ENCODE measurements at regions not wholly inside any gene's neighbourhood (a gene's known extent, or its start where the extent isn't known, plus 50 kb on each side); places are given as distances from the start of the nearest gene placed in this dataset.

GRCh38 chr13:106636492-106636891 is 68.6 kb upstream of the ARGLU1 start:
- Histone ChIP-seq H3K4me3 (ENCODE audit: low read depth in 1 of 2, low read length in 2 of 2) (no peak overlapping the region), H3K27me3 (ENCODE audit: low read depth, low read length) (no peaks in the 10 kb centered on the region), H3K27ac (ENCODE audit: low read length) (no peak overlapping the region), H3K9me3 (ENCODE audit: control insufficient read depth in 1 of 2, low read length in 2 of 2) (no peaks in the 10 kb centered on the region), H3K36me3 (ENCODE audit: control insufficient read depth in 1 of 2, insufficient read depth in 2 of 2, low read length in 2 of 2) (no peaks in the 10 kb centered on the region), H3K4me1 (ENCODE audit: control insufficient read depth in 1 of 2, insufficient read depth in 2 of 2, low read length in 2 of 2) (no peaks in the 10 kb centered on the region)

- no peak overlapping the region for H3K4me3 ChIP-seq (ENCODE audit: low read depth in 1 of 2, low read length in 2 of 2)
- H3K9me3 ChIP-seq (ENCODE audit: control insufficient read depth in 1 of 2, low read length in 2 of 2): no peaks in the 10 kb centered on the region
- no peaks in the 10 kb centered on the region for H3K4me1 ChIP-seq (ENCODE audit: control insufficient read depth in 1 of 2, insufficient read depth in 2 of 2, low read length in 2 of 2)
- no peaks in the 10 kb centered on the region for H3K36me3 ChIP-seq (ENCODE audit: control insufficient read depth in 1 of 2, insufficient read depth in 2 of 2, low read length in 2 of 2)
- H3K27me3 ChIP-seq (ENCODE audit: low read depth, low read length): no peaks in the 10 kb centered on the region
- no peak overlapping the region for H3K27ac ChIP-seq (ENCODE audit: low read length)
Measured at GRCh38 chr13:106635616-106636015, 67.7 kb upstream of the ARGLU1 start.

GRCh38 chr13:106633321-106633720 is 65.4 kb upstream of the ARGLU1 start:
- Histone ChIP-seq H3K9me3 (ENCODE audit: control insufficient read depth in 1 of 2, low read length in 2 of 2) (no peaks in the 10 kb centered on the region), H3K4me3 (ENCODE audit: low read depth in 1 of 2, low read length in 2 of 2) (no peak overlapping the region), H3K4me1 (ENCODE audit: control insufficient read depth in 1 of 2, insufficient read depth in 2 of 2, low read length in 2 of 2) (no peaks in the 10 kb centered on the region), H3K27me3 (ENCODE audit: low read depth, low read length) (no peaks in the 10 kb centered on the region), H3K36me3 (ENCODE audit: control insufficient read depth in 1 of 2, insufficient read depth in 2 of 2, low read length in 2 of 2) (no peaks in the 10 kb centered on the region), H3K27ac (ENCODE audit: low read length) (no peak overlapping the region)

DNA sequence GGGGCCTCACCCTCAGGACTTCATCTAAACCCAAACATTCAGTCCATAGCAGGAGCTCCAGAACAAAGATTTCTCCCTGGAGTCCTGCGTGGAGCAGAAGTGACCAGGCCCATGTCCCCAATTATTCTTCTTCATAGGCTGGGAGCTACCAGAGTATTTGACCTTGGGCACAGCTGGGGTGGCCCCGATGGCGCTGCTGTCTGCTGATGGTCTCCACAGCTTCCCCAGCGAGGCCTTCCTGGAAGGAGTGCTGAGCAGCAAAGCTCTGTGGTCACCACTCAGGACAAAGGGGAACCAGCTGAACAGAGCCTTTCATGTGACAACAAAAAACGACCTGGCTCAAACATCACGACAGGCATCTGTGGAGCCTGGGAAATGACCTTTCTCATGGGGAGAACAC is 62.7 kb upstream of the ARGLU1 start:
- Histone ChIP-seq H3K9me3 (ENCODE audit: control insufficient read depth in 1 of 2, low read length in 2 of 2) (no peaks in the 10 kb centered on the region), H3K27me3 (ENCODE audit: low read depth, low read length) (no peaks in the 10 kb centered on the region), H3K4me3 (ENCODE audit: low read depth in 1 of 2, low read length in 2 of 2) (no peak overlapping the region), H3K4me1 (ENCODE audit: control insufficient read depth in 1 of 2, insufficient read depth in 2 of 2, low read length in 2 of 2) (no peaks in the 10 kb centered on the region), H3K36me3 (ENCODE audit: control insufficient read depth in 1 of 2, insufficient read depth in 2 of 2, low read length in 2 of 2) (no peaks in the 10 kb centered on the region), H3K27ac (ENCODE audit: low read length) (no peak overlapping the region)

DNA sequence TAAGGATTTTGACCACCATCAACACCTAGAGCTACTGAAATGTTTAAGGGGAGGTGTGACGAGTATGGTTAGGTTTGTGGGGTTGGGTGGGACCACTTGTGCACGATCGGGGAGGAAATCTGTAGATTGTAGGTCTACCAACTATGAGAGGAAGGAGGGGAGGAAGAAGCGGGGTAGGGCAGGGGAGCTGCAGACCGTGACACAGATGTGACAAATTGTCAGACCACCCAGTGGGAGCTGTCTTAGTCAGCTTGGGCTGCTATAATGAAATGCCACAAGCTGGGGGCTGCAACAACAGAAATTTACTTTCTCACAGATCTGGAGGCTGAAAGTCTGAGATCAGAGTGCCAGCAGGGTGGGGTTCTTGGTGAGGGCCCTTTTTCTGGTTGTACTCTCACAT is 62.2 kb upstream of the ARGLU1 start:
- H3K27ac ChIP-seq (ENCODE audit: low read length): no peak overlapping the region
- no peaks in the 10 kb centered on the region for H3K4me1 ChIP-seq (ENCODE audit: control insufficient read depth in 1 of 2, insufficient read depth in 2 of 2, low read length in 2 of 2)
- H3K4me3 ChIP-seq (ENCODE audit: low read depth in 1 of 2, low read length in 2 of 2): no peak overlapping the region
- no peaks in the 10 kb centered on the region for H3K9me3 ChIP-seq (ENCODE audit: control insufficient read depth in 1 of 2, low read length in 2 of 2)
- no peaks in the 10 kb centered on the region for H3K27me3 ChIP-seq (ENCODE audit: low read depth, low read length)
- no peaks in the 10 kb centered on the region for H3K36me3 ChIP-seq (ENCODE audit: control insufficient read depth in 1 of 2, insufficient read depth in 2 of 2, low read length in 2 of 2)

DNA sequence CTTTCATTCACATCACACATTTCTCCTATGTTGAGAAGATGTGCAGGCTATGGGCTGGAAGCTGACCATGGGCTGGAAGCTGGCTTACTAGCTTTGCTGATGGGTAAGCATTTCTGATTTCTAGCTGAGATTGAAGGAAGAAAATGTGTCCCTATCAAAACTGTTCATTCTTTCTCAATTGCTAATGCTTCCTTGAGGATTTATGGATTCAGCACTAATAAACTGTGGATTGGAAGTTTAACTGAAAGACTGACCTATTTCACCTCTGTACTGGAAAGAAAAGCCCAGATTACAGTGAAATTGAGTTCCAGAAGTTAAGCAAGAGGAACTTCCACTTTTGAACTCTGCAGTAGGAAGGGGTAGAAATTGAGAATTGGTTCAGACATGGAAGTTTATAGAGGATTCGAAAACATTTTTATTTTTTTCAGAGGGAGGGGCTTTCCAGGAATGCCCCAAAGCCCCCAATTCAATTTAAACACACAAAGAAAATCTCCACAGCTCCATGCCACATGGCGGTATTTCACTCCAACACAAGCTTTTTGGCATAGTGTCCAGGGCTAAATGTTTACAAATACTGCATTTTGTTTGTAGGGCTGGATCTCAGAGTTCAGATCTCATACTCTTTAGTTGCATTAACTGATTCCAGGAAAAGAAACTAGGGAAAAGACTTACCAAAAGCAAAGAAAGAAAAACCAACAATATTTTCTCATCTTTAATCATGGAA is 61.2 kb upstream of the ARGLU1 start:
- H3K4me3 ChIP-seq (ENCODE audit: low read depth in 1 of 2, low read length in 2 of 2): no peak overlapping the region
- no peak overlapping the region for H3K27ac ChIP-seq (ENCODE audit: low read length)
- H3K27me3 ChIP-seq (ENCODE audit: low read depth, low read length): no peaks in the 10 kb centered on the region
- H3K9me3 ChIP-seq (ENCODE audit: control insufficient read depth in 1 of 2, low read length in 2 of 2): no peaks in the 10 kb centered on the region
- no peaks in the 10 kb centered on the region for H3K36me3 ChIP-seq (ENCODE audit: control insufficient read depth in 1 of 2, insufficient read depth in 2 of 2, low read length in 2 of 2)
- H3K4me1 ChIP-seq (ENCODE audit: control insufficient read depth in 1 of 2, insufficient read depth in 2 of 2, low read length in 2 of 2): no peaks in the 10 kb centered on the region

GRCh38 chr13:106626473-106626872 is 58.5 kb upstream of the ARGLU1 start:
- no peaks in the 10 kb centered on the region for H3K4me1 ChIP-seq (ENCODE audit: control insufficient read depth in 1 of 2, insufficient read depth in 2 of 2, low read length in 2 of 2)
- H3K27me3 ChIP-seq (ENCODE audit: low read depth, low read length): no peaks in the 10 kb centered on the region
- H3K4me3 ChIP-seq (ENCODE audit: low read depth in 1 of 2, low read length in 2 of 2): no peak overlapping the region
- no peak overlapping the region for H3K27ac ChIP-seq (ENCODE audit: low read length)
- no peaks in the 10 kb centered on the region for H3K9me3 ChIP-seq (ENCODE audit: control insufficient read depth in 1 of 2, low read length in 2 of 2)
- no peaks in the 10 kb centered on the region for H3K36me3 ChIP-seq (ENCODE audit: control insufficient read depth in 1 of 2, insufficient read depth in 2 of 2, low read length in 2 of 2)

GRCh38 chr13:106625578-106625977 is 57.6 kb upstream of the ARGLU1 start:
- H3K36me3 ChIP-seq (ENCODE audit: control insufficient read depth in 1 of 2, insufficient read depth in 2 of 2, low read length in 2 of 2): no peaks in the 10 kb centered on the region
- H3K4me3 ChIP-seq (ENCODE audit: low read depth in 1 of 2, low read length in 2 of 2): no peak overlapping the region
- no peak overlapping the region for H3K27ac ChIP-seq (ENCODE audit: low read length)
- H3K9me3 ChIP-seq (ENCODE audit: control insufficient read depth in 1 of 2, low read length in 2 of 2): no peaks in the 10 kb centered on the region
- H3K4me1 ChIP-seq (ENCODE audit: control insufficient read depth in 1 of 2, insufficient read depth in 2 of 2, low read length in 2 of 2): no peaks in the 10 kb centered on the region
- no peaks in the 10 kb centered on the region for H3K27me3 ChIP-seq (ENCODE audit: low read depth, low read length)

DNA sequence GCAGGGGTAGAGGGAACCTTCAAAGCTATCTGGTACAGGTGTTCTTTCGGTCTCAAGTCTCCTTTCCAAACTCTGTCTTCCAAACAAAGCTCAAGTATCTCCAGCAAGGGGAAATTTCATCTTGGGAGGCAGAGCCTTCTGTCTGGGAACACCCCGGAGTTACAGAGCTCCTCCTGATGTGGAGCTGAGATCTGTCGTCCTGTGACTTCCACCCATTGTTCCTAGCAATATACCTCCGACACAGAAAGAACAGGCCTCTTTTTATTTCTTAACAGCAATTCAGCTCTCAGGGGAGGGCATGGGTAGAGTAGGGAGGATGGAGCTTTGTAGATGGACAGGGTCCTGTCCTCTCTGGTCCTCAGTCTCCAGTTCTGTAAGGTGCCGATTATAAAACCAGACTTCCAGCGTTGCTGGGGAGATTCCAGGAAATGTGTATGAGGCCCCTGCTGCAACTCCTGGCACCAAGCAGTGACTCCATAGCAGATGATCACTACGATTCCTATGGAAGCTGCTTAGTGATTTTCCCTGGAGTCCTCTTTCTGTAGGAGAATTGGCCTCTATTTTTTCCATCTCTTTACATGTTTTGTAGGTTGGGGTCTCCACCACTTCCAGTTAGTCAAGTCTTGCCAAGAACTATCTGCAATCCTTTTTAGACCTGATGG is 56.0 kb upstream of the ARGLU1 start:
- Histone ChIP-seq H3K27ac (ENCODE audit: low read length) (no peak overlapping the region), H3K4me3 (ENCODE audit: low read depth in 1 of 2, low read length in 2 of 2) (no peak overlapping the region), H3K36me3 (ENCODE audit: control insufficient read depth in 1 of 2, insufficient read depth in 2 of 2, low read length in 2 of 2) (no peaks in the 10 kb centered on the region), H3K9me3 (ENCODE audit: control insufficient read depth in 1 of 2, low read length in 2 of 2) (no peaks in the 10 kb centered on the region), H3K27me3 (ENCODE audit: low read depth, low read length) (no peaks in the 10 kb centered on the region), H3K4me1 (ENCODE audit: control insufficient read depth in 1 of 2, insufficient read depth in 2 of 2, low read length in 2 of 2) (no peaks in the 10 kb centered on the region)

- H3K4me3 ChIP-seq (ENCODE audit: low read depth in 1 of 2, low read length in 2 of 2): no peak overlapping the region
- H3K27ac ChIP-seq (ENCODE audit: low read length): no peak overlapping the region
- no peaks in the 10 kb centered on the region for H3K36me3 ChIP-seq (ENCODE audit: control insufficient read depth in 1 of 2, insufficient read depth in 2 of 2, low read length in 2 of 2)
- H3K9me3 ChIP-seq (ENCODE audit: control insufficient read depth in 1 of 2, low read length in 2 of 2): no peaks in the 10 kb centered on the region
- no peaks in the 10 kb centered on the region for H3K4me1 ChIP-seq (ENCODE audit: control insufficient read depth in 1 of 2, insufficient read depth in 2 of 2, low read length in 2 of 2)
- no peaks in the 10 kb centered on the region for H3K27me3 ChIP-seq (ENCODE audit: low read depth, low read length)
Measured at GRCh38 chr13:106621833-106622232, 53.9 kb upstream of the ARGLU1 start.

DNA sequence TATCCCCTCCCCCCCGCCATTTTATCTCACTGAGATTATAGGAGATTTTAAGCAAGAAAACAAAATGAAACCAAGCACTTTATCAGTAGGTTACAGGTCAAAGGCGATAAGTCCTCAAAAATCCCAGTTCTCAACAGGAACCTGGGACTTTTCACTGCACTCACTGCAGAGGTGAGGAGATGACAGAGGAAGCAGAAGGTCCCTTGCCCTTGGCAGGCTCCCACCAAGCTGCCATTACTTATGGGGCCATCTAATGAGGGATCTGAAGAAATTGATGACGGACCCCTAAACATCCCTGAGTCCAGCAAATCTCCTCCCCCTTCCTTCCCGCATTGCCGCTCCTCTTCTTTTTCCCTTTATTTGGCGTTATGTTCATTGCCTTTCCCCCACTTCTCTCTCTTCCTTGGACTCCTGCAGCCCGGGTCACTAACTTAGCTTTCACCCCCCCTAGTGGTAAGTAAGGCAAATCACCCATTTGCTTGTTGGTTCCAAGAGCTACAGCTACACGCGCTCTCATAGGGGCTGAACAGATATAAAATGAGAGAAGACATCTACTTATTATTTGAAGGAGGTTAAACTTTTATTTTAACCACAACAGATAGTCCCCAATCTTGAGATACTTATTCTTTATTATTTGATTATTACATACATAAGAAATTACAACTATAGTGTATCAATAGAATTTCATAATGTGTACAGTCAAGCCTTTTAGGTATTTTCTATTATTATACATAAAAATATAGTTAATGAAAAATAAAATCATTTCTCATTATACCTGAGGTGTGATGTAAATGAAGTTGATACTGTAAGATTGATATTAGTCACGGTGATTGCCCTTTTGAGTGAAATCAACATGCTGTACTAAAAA is 52.0 kb upstream of the ARGLU1 start:
- Histone ChIP-seq H3K4me3 (ENCODE audit: low read depth in 1 of 2, low read length in 2 of 2) (peak overlapping the region in 1 of 2 donors; percentile 40), H3K27ac (ENCODE audit: low read length) (no peak overlapping the region), H3K9me3 (ENCODE audit: control insufficient read depth in 1 of 2, low read length in 2 of 2) (no peaks in the 10 kb centered on the region), H3K27me3 (ENCODE audit: low read depth, low read length) (no peaks in the 10 kb centered on the region), H3K36me3 (ENCODE audit: control insufficient read depth in 1 of 2, insufficient read depth in 2 of 2, low read length in 2 of 2) (no peaks in the 10 kb centered on the region), H3K4me1 (ENCODE audit: control insufficient read depth in 1 of 2, insufficient read depth in 2 of 2, low read length in 2 of 2) (no peaks in the 10 kb centered on the region)
